Spleen (tissue), 7 donors: ENCODE measurements at regions not wholly inside any gene's neighbourhood (a gene's known extent, or its start where the extent isn't known, plus 50 kb on each side); places are given as distances from the start of the nearest gene placed in this dataset.

Source experiments
- POLR2AphosphoS5 ChIP-seq, 3 donors: sonication (generic); formaldehyde crosslinking; IDR thresholded peaks; one replicate each; pipeline ENCODE4 v1.5.1; 2017; ENCODE audit warnings: antibody characterized with exemption in 3 of 3
- TF ChIP-seq, protein P1 (sequence below), 11 experiments: fragments of 200-600 bp in 7 of 11; fragments of 450-650 bp in 4 of 11; sonication (generic) in 4 of 11; IDR thresholded peaks in 8 of 11; conservative IDR thresholded peaks in 3 of 11; 1 replicate in 7 of 11; 2 replicates in 4 of 11; pipeline versions ENCODE4 v1.4.0 to v1.8.0; 2016 to 2021; ENCODE audit warnings: antibody characterized with exemption in 11 of 11, inconsistent platforms in 4 of 11, mild to moderate bottlenecking in 1 of 11
- donor health status: DM: no; HTN: no; CAD: no; lungs with moderate emphysema.
- donor health status: DM: no; HTN: no; CAD: no.
- donor health status: DM: no; HTN: no; CAD: no.

- no peak for TF ChIP-seq POLR2AphosphoS5 (IDR thresholded peaks at IDR 0.05)
- TF ChIP-seq, protein P1, sequence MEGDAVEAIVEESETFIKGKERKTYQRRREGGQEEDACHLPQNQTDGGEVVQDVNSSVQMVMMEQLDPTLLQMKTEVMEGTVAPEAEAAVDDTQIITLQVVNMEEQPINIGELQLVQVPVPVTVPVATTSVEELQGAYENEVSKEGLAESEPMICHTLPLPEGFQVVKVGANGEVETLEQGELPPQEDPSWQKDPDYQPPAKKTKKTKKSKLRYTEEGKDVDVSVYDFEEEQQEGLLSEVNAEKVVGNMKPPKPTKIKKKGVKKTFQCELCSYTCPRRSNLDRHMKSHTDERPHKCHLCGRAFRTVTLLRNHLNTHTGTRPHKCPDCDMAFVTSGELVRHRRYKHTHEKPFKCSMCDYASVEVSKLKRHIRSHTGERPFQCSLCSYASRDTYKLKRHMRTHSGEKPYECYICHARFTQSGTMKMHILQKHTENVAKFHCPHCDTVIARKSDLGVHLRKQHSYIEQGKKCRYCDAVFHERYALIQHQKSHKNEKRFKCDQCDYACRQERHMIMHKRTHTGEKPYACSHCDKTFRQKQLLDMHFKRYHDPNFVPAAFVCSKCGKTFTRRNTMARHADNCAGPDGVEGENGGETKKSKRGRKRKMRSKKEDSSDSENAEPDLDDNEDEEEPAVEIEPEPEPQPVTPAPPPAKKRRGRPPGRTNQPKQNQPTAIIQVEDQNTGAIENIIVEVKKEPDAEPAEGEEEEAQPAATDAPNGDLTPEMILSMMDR (IDR thresholded peaks at IDR 0.05 in 8 of 11, conservative IDR thresholded peaks at IDR 0.05 in 3 of 11) = no peak
These were observed 70.1 kb upstream of the RORA start for GRCh38 chr15:61299075-61299763.
